Activated CD8-positive, alpha-beta memory T cell treated with anti-CD3 and anti-CD28 coated beads for 36 hours (primary cell): ENCODE measurements at regions not wholly inside any gene's neighbourhood (a gene's known extent, or its start where the extent isn't known, plus 50 kb on each side); places are given as distances from the start of the nearest gene placed in this dataset.

Source experiments
- CTCF ChIA-PET: fragments of 350-600 bp; sonication (Branson Sonifier 250); formaldehyde crosslinking; loops from one replicate; lab custom pipeline; 2021; ENCODE audit warnings: antibody characterized with exemption; lab: Charles Lee
- POLR2A ChIA-PET: fragments of 350-600 bp; sonication (Branson Sonifier 250); formaldehyde crosslinking; loops from one replicate; lab custom pipeline; 2021; ENCODE audit warnings: antibody characterized with exemption; lab: Charles Lee

DNA sequence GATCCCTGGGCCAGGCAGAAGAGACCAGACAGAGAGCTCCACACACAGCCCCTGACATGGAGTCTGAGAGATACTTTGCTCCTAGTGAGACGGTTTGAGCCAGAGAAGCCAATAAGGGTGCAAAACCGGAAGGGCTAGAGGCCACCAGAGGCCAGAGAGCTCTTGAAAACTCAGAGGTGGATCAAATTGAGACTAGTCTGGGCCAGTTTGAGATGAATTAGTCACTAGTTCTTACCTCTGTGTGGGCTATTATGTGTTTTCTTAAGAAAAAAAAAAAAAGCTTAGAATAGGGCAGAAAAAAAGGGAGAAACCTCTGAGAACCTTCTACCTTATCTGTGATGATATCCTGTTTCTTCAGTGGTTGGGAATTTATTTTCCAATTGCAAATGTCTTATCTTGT, 110.4 kb upstream of the EDNRA start:
- POLR2A ChIA-PET, result no interaction called here
- CTCF ChIA-PET, result interaction anchor here (0.7 kb wide), 1 partner anchor 189 kb away, joined by 3 read pairs; no protein-coding TSS in a partner anchor

DNA sequence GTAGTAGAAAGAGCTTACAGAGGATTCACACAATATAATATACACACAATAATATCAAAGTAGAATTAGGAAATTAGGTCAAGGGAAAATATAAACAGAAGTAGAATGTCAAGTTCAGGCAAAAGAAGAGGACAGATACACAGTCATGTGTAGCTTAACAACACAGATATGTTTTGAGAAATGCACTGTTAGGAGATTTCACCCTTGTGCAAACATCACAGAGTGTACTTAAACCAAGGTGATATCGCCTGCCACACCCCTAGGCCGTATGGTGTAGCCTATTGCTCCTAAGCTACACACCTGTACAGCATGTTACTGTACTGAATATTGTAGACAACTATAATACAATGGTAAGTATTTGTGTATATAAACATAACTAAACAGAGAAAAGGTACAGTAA, 110.0 kb upstream of the EDNRA start:
- ChIA-PET POLR2A (no interaction called here), CTCF (interaction anchor here (0.7 kb wide), 1 partner anchor 189 kb away, joined by 3 read pairs; no protein-coding TSS in a partner anchor)

DNA sequence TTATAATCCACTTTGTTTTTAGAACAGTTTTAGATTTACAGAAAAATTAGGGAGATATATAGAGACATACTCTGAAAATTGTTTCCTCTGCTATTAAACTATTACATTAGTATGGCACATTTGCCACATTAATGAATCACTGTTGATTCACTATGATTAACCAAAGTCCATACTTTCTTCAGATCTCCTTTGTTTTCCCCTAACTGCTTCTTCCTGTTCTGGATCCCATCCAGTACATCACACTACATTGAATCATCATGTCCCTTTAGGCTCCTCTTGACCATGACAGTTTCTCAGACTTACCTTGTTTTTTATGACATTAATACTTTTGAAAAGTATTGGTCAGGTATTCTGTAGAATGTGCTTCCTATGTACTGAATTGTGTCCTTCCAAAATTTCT, 109.2 kb upstream of the EDNRA start:
- ChIA-PET CTCF (no interaction called here), POLR2A (no interaction called here)

DNA sequence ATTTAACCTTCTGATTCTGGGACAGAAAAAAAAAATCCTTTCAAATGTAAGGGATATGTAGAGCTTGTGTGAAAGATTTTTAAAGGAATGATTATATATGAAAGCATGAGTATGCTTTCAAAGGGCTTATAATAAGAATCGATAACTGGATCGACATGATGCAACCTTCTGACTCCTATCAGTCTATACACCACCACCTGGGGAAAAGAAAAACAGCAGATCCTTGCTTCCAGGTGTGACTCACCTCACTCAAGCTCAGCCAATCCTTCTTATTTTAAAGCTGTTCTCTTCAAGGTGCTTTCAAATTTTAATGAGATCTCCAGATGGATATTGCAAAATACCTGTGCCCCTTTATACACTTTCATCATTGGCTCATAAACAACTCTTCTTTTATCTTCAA, 102.1 kb upstream of the EDNRA start:
- ChIA-PET CTCF (no interaction called here), POLR2A (no interaction called here)

DNA sequence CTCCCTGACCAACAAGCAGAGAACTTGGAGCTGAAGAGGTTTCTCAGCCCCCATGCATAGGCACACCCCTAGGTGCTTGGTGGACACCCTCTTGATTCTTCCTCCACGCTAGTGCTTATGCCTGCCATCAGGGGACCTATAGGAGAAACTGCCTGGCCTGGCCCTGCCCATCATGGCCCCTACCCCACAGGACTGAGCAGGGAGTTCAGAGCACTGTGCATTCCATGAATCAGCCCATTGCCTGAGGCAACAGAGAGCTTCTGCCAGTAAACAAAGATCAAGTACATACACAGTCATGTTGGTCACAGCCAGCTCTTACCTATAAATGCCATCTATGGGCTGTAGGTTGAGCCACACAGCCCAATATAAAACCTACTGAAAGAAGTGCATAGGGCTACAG, 99.1 kb upstream of the EDNRA start:
- ChIA-PET CTCF (no interaction called here), POLR2A (no interaction called here)

DNA sequence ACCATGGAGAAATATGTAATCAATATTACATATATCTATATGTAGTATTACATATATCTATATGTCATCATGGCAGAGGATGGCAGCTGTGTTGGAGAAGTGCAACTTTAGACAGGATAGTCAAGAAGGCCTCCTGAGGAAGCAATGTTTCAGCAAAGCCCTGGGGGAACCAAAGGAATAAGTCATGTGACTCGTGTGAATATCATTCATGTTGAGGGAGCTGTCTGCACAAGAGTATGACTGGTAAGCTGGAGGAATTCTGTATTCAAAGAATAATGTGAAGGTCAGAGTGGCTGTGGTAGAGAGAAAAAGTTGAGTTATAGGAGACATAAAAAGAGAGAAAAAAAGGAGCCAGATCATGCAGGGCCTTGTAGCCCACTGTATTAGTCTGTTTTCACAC, 92.9 kb upstream of the EDNRA start:
- CTCF ChIA-PET, result no interaction called here
- POLR2A ChIA-PET, result no interaction called here

DNA sequence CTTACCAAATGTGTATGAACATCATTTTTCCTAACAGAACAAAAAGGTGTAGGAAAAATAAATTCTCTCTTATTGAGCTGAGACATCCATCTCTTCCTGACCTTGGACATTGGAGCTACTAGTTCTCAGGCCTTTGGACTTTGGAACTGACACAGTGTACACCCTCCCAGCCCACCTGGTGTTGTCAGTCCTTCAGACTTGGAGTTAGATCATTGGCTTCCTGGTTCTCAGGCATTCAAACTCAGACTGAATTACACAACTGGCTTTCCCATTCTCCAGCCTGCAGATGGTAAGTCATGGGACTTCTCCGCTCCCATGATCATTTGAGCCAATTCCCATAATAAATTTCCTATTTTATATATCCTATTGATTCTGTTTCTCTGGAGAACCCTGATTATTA, 84.8 kb upstream of the EDNRA start:
- ChIA-PET CTCF (no interaction called here), POLR2A (no interaction called here)

DNA sequence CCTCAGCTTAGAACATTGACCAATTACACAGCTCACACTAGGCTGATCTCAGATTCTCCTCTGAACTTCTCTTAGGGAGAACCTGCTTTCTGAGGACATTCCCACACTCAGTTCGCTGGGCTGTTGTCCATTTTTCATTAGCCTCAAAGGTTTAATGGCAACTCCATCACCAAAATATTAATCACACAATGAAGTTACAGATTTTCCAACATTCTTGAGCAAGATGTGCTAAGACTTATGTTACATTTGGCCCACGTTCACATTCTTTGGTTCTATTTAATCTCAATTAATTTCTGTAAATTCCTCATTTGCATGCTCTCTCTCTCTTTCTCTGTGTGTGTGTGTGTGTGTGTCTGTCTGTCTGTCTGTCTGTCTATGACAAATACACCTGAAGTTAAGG, 82.3 kb upstream of the EDNRA start:
- CTCF ChIA-PET, result no interaction called here
- POLR2A ChIA-PET, result no interaction called here

DNA sequence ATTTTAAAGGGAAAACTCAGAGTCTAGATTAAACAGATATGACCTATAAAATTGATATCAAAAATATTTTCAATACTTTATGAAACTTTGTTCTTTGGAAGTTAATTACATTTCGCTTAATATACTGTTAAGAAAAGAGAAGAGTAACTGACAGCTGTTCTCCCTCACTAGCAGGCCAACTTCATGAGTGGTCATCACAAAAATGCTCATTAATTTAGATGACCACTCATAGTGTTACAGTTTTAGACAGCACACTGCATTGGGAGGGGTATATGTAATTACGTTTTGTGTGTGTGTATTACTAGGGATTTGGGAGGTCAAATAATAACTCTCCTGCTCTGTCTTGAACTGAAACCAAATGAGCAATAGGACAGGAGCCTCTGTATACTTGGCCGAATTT, 80.2 kb upstream of the EDNRA start:
- ChIA-PET POLR2A (no interaction called here), CTCF (no interaction called here)

DNA sequence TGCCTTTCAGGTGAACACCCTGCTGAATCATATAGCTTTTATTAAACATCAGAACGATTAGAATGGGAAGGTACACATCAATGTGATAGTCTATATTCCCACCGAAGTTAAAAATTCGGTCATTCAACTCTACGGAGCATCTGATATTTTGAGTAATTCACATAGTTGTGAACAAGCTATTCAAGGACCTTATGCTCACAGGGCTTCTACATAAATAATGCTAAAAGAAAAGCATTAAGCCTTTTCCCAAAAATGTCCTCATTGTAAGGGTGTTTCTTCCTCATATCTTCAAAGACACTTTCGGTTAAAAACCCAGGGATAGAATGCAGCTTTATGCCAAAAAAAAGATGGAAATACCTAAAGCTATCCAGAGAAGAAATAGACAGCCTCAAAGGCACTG, 79.7 kb upstream of the EDNRA start:
- ChIA-PET POLR2A (no interaction called here), CTCF (no interaction called here)

DNA sequence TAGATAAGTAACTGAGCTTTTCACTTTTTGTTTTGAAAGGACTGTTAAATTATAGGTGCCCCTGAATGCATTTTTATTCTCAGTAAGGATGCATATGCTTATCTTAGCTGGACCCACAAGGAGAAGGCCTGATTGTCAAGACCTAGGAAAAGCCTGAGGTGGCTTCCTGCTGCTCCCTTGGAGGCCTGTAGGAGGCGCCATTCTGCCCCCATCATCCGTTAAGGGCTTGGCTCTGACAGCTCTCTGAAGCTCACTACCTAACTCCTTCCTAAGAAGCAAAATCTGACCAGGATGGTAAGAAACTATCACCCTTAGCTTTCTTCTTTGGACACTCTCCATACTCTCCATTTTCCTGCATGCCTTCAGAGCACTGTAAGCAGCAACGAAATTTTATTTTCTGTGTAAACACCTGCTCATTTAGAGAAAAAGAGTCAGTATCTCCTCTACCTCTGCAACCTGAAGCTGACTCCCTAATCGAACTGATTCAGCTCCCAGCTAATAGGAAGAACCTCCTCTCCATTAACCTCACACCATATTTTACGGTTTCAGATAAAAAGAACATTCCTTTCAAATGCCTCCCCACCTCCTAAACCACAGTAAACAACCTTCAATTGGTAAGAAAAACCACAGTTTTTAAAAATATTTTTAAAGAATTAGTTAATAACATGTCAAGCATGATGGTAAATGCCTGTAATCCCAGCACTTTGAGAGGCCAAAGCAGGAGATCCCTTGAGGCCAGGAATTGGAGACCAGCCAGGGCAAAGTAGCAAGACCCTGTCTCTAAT, 73.4 kb upstream of the EDNRA start:
- ChIA-PET CTCF (no interaction called here), POLR2A (no interaction called here)

DNA sequence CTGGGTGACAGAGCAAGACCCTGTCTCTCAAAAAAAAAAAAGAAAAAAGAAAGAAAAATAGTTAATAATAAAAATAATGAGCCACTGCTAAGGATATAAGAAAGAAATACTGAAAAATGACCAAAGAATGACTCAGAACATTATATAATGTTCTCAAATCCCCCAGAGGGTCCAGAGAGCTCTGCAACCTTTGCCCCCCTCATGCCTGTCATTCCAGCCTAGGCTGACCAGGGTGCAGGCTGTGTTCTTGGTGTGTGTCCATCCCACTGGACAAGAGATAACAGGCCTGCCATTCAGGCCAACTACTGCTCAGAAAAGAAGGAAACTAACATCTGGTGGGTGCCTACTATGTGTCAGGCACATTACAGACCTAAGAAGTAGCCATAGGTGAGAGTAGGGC, 72.7 kb upstream of the EDNRA start:
- POLR2A ChIA-PET, result no interaction called here
- CTCF ChIA-PET, result no interaction called here

DNA sequence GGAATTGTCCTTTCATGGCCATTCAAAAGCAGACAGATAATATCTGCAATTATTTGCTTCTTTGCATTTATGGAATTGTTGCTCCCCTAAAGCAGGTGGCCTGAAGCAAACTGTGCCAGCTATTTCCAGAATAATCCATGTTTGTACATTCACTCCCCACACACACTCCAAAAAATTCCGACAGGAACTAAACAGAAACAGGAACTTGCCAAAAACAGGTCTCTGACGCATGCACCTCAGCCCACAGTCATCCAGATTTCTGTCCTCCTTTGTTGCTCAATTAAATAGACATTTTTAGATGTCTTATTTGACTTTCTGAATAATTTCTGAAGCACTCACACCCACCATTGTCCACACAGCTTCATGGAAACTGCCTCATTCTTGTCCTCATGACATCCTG, 71.5 kb upstream of the EDNRA start:
- ChIA-PET POLR2A (no interaction called here), CTCF (no interaction called here)

DNA sequence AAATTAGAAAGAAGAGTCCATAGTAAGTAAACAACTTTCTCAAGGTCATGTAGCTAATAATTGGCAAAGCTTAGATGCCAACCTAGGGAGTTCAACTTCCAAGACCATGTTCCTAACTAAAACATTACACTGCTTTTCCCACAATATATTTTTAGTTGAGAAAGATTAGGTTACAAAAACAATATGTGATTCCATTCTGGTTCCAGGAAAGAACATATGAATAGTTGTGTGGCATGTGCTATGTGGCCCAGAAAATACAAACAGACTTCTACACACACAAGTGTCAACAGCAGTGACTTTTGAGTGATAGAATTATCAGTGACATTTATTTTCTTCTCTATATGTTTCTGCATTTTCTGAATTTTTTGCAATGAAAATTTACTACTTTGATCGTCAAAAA, 62.7 kb upstream of the EDNRA start:
- POLR2A ChIA-PET, result no interaction called here
- CTCF ChIA-PET, result no interaction called here

DNA sequence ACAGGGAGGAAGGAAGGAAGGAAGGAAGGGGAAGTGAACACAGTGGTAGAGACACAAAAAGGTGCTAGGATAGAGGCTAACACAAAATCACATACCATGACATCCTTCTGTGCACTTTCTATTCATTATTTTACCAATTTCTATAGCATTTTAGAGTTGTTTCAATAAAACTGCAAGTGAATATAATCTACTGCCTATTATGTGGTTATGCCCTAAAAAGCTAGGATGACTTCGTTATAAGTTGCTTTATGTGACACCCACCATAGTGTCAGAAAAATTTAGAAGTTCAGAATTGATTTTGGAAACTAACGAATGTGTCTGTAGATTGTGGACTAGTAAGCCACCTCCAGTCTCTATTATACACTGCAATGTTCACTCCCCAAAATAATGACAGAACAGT, 59.4 kb upstream of the EDNRA start:
- ChIA-PET POLR2A (no interaction called here), CTCF (no interaction called here)

DNA sequence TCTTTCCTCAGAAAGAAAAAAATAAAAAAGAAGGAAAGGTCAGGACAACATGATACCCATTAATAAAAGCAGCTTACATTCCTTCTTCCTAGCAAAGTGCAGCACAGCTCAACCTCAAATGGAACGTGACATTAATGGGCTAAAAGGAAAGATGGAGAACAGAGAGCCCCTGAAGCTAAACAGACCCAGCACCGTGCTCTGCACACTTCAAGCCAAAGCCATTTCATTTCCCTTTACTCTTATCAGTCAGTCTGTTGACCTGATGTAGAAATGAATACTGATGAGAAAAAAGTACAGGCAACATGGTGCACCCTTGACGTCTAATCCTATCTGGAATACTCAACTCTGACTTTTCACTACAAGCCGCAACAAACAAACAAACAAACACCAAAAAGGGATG, 57.7 kb upstream of the EDNRA start:
- ChIA-PET CTCF (no interaction called here), POLR2A (no interaction called here)

DNA sequence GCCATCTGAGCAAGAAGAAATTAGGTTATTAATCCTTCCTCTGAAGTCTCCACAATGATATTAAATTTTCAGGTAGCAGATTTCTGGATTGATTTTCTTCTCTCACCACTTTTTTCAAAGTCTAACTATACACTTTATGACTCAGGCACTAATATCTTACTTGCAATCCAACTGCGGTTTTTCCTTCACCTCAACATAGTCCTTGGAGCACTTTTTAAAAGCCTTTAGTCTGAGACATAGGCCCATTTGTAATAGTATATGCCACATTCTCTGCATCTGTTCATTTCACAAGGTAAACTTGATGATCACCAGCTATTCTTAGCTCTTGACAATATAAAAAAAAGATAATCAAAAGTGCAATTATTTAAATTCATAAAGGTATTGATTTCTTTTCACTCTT, 55.9 kb upstream of the EDNRA start:
- ChIA-PET POLR2A (no interaction called here), CTCF (no interaction called here)

DNA sequence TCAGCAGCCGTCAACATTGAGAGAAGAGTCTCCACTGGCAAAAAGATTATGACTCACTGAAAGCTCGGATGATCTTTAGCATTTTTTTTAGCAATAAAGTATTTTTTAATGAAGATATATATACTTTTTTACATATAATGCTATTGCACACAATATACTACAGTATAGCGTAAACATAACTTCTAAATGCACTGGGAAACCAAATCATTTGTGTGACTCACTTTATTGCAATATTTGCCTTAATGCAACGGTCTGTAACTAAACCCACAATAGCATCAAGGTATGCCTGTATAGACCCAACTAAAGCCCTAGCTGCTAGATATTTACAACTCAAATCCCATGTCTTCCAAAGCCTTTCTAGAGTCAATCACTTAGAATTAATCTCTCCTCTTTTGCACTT, 52.3 kb upstream of the EDNRA start:
- POLR2A ChIA-PET, result no interaction called here
- CTCF ChIA-PET, result no interaction called here

DNA sequence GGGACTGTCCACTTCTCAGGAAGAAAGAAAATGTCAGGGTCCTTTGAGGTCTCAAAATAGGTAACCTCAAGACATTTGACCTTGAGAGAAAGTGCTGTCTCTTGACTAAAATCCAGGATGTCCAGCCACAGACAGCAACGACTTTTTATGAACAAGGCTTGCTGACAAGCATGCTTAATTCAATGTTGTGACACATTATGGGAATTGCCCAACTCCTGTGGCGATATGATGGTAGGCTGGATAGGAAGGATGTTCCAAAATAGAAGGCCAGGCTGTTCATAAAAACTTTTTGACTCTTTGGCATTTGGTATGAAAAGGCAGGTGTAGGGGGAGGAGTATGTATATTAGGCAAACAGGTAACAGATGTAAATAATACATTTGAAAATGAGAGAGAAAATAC, 50.8 kb upstream of the EDNRA start:
- CTCF ChIA-PET, result no interaction called here
- POLR2A ChIA-PET, result no interaction called here
